ENCODE measurements at regions not wholly inside any gene's neighbourhood (a gene's known extent, or its start where the extent isn't known, plus 50 kb on each side); places are given as distances from the start of the nearest gene placed in this dataset.

GRCh38 chrX:56382278-56382677 is 150.1 kb downstream of the KLF8 start:
- ChIA-PET POLR2A (no interaction called here), CTCF (no interaction called here)
- Histone ChIP-seq H3K9me3 (ENCODE audit: control insufficient read depth, insufficient read depth, low read depth, low read length) (no peaks in the 10 kb centered on the region), H3K27ac (ENCODE audit: extremely low read depth, low read depth, low read length) (no peak overlapping the region), H3K4me3 (ENCODE audit: low read depth, low read length) (no peak overlapping the region), H3K36me3 (ENCODE audit: control insufficient read depth in 2 of 2, insufficient read depth in 1 of 2, low read length in 2 of 2) (no peaks in the 10 kb centered on the region), H3K4me1 (ENCODE audit: control insufficient read depth, insufficient read depth, low read length) (no peaks in the 10 kb centered on the region)
- TF ChIP-seq ZNF354C (tag by site-specific recombination; IDR thresholded peaks at IDR 0.05; ENCODE audit: borderline replicate concordance, low read depth) (no peak), MEIS1 (CRISPR knock-in tag; IDR thresholded peaks at IDR 0.05; ENCODE audit: borderline replicate concordance) (no peak), ZNF837 (tag by site-specific recombination; IDR thresholded peaks at IDR 0.05) (no peak), ZBTB21 (tag by site-specific recombination; IDR thresholded peaks at IDR 0.05) (no peak), ZNF169 (tag by site-specific recombination; IDR thresholded peaks at IDR 0.05) (no peak), ZNF510 (tag by site-specific recombination; IDR thresholded peaks at IDR 0.05; ENCODE audit: insufficient replicate concordance) (no peak), ZFP41 (tag by site-specific recombination; IDR thresholded peaks at IDR 0.05; ENCODE audit: borderline replicate concordance) (no peak), PRDM6 (tag by site-specific recombination; IDR thresholded peaks at IDR 0.05) (no peak), ZNF561 (tag by site-specific recombination; IDR thresholded peaks at IDR 0.05; ENCODE audit: borderline replicate concordance) (no peak), ZNF530 (tag by site-specific recombination; IDR thresholded peaks at IDR 0.05; ENCODE audit: low read depth) (no peak), ZNF302 (tag by site-specific recombination; IDR thresholded peaks at IDR 0.05; ENCODE audit: low read depth) (no peak), REST (tag by site-specific recombination; IDR thresholded peaks at IDR 0.05) (no peak), ZNF692 (tag by site-specific recombination; IDR thresholded peaks at IDR 0.05) (no peak), ZNF670 (tag by site-specific recombination; IDR thresholded peaks at IDR 0.05; ENCODE audit: low read depth) (no peak), SP2 (tag by site-specific recombination; IDR thresholded peaks at IDR 0.05) (no peak)
- TF ChIP-seq, protein P1, sequence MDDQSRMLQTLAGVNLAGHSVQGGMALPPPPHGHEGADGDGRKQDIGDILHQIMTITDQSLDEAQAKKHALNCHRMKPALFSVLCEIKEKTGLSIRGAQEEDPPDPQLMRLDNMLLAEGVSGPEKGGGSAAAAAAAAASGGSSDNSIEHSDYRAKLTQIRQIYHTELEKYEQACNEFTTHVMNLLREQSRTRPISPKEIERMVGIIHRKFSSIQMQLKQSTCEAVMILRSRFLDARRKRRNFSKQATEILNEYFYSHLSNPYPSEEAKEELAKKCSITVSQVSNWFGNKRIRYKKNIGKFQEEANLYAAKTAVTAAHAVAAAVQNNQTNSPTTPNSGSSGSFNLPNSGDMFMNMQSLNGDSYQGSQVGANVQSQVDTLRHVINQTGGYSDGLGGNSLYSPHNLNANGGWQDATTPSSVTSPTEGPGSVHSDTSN (CRISPR knock-in tag; IDR thresholded peaks at IDR 0.05): no peak
- TF ChIP-seq, protein P2, sequence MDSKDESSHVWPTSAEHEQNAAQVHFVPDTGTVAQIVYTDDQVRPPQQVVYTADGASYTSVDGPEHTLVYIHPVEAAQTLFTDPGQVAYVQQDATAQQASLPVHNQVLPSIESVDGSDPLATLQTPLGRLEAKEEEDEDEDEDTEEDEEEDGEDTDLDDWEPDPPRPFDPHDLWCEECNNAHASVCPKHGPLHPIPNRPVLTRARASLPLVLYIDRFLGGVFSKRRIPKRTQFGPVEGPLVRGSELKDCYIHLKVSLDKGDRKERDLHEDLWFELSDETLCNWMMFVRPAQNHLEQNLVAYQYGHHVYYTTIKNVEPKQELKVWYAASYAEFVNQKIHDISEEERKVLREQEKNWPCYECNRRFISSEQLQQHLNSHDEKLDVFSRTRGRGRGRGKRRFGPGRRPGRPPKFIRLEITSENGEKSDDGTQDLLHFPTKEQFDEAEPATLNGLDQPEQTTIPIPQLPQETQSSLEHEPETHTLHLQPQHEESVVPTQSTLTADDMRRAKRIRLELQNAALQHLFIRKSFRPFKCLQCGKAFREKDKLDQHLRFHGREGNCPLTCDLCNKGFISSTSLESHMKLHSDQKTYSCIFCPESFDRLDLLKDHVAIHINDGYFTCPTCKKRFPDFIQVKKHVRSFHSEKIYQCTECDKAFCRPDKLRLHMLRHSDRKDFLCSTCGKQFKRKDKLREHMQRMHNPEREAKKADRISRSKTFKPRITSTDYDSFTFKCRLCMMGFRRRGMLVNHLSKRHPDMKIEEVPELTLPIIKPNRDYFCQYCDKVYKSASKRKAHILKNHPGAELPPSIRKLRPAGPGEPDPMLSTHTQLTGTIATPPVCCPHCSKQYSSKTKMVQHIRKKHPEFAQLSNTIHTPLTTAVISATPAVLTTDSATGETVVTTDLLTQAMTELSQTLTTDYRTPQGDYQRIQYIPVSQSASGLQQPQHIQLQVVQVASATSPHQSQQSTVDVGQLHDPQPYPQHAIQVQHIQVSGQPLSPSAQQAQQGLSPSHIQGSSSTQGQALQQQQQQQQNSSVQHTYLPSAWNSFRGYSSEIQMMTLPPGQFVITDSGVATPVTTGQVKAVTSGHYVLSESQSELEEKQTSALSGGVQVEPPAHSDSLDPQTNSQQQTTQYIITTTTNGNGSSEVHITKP (tag by site-specific recombination; IDR thresholded peaks at IDR 0.05): no peak
- TF ChIP-seq, protein P3, sequence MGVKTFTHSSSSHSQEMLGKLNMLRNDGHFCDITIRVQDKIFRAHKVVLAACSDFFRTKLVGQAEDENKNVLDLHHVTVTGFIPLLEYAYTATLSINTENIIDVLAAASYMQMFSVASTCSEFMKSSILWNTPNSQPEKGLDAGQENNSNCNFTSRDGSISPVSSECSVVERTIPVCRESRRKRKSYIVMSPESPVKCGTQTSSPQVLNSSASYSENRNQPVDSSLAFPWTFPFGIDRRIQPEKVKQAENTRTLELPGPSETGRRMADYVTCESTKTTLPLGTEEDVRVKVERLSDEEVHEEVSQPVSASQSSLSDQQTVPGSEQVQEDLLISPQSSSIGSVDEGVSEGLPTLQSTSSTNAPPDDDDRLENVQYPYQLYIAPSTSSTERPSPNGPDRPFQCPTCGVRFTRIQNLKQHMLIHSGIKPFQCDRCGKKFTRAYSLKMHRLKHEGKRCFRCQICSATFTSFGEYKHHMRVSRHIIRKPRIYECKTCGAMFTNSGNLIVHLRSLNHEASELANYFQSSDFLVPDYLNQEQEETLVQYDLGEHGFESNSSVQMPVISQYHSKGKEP (tag by site-specific recombination; IDR thresholded peaks at IDR 0.05): no peak

All from HEK293 (cell line).